NCI-H1417 treated with DMSO at 0.1 percent for 48 hours (cell line): ENCODE measurements at regions not wholly inside any gene's neighbourhood (a gene's known extent, or its start where the extent isn't known, plus 50 kb on each side); places are given as distances from the start of the nearest gene placed in this dataset.
"Not testable (repeated sequence)": the region's sequence is repeated elsewhere in the genome, so short reads cannot be mapped to it uniquely, and the experiment has no call there.

ENCODE experiments used
- DNase-seq: peaks from one replicate; lab custom pipeline; 2025; lab: John Stamatoyannopoulos, UW

DNA sequence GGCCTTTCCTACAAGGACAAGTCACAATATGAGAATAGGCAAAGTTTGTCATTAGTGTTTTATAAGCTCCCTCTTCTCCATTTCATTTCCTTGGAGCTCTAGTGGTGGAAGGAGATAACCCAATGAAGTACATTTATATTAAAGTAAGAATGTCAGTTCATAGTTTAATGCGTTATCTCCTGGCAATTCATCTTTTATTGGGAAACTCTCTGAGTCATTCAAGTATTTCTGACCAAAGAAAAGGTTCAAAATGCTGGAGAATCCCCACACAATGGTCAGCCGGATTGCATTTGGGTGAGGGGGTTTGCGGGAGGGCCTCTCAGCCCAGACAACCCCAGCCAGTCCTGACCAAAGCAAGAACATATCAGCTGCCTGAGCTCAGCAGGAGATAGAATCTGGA lies 321.5 kb upstream of the NRP1 start:
- DNase-seq, result no peak

DNA sequence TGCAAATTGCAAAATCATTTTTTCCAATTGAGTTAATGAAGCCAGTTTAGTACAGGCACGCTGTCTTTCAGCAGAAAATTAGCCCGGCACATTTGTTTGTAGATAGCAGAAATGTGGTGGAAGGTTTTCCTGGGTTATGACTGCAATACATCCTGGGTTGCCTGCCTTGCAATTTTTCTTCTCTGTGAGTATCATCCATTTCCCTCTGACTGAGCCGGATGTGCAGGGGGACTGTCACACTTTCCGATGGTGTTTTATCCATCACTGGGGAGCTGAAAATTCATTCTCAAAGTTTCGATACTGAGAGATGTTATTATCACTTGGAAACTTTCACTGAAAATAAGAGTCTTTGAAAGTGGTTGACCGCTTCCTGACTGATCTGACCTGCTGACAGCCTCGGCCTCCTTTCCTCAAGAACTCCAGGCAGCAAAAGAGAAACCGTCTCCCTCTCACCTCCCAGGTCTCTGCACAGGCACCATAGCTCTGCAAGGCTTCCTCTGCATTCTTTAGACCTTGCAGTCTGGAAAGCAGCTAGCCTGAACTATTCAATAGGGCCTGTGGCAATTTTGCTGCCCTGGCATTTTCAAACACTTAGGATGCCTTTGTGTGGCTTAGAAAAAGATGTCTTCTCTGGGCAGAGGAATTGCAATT lies 320.8 kb upstream of the NRP1 start:
- DNase-seq, result no peak

DNA sequence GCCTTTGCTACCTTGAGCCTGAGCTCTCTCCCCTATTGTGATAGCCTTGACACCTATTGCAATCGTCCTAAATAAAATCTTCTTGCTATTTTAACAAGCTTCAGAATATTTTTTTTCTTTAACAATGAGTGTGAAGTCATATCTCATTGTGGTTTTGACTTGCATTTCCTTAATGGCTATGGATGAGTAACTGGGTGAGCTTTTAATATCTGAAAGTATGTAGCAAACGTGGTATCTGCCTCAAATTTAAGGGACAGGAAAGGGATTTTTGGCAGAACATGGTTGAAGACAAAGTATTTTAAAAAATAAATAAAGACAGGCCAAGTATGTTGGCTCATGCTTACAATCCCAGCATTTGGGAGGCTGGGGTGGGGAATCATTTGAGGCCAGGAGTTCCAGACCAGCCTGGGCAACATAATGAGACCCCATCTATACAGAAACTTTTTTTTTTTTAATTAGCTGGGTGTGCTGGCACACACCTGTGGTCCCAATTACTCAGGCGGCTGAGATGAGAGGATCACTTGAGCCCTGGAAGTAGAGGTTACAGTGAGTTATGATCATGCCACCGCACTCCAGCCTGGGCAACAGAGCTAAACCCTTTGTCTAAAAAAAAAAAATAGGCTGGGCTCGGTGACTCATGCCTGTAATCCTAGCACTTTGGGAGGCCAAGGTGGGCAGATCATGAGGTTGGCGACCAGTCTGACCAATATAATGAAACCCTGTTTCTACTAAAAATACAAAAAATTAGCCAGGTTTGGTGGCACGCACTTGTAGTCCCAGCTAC lies 319.3 kb upstream of the NRP1 start:
- DNase-seq, result no peak

DNA sequence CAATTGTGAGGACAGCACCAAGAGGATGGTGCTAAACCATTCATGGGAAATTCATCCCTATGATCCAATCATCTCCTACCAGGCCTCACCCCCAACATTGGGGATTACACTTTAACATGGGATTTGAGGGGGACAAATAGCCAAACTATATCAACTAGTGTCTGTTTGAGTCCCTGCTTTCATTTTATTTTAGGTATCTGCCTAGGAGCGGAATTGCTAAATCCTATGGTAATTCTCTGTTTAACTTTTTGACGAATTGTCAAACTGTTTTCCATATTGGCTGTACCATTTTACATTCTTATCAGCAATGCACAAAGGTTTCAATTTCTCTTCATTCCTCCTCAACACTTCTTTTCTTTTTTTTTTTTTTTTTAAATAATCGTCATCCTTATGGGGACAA lies 318.4 kb upstream of the NRP1 start:
- DNase-seq, result no peak

DNA sequence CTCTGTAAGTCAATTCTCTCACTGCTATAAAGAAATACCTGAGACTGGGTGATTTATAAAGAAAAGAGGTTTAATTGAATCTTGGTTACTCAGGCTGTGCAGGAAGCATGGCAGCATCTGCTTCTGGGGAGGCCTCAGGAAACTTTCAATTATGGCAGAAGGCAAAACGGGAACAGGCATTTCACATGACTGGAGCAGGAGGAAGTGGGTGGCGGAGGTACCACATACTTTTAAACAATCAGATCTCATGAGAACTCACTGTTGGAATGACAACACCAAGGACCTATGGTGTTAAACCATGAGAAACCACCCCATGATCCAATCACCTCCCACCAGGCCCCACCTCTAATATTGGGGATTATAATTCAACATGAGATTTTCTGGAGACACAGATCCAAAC lies 315.7 kb upstream of the NRP1 start:
- not testable (repeated sequence) for DNase-seq

DNA sequence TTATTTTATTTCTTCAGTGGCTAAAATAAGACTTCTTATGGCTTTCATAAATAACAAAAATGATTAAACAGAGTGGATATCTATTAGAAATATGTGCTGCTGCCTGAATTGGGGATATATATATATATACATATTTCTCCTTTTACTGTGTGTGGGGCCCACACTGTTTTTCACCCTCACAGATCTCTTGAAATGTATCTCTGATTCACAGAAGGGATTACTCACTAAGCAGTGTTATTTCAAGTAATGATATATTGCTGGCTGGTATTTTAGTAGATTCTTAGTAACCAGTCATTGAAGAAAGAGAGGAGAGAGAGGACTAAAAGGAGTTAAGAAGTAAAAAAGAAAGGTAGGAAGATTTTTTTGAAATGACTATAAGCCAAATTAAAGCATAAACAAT lies 308.6 kb upstream of the NRP1 start:
- no peak for DNase-seq

DNA sequence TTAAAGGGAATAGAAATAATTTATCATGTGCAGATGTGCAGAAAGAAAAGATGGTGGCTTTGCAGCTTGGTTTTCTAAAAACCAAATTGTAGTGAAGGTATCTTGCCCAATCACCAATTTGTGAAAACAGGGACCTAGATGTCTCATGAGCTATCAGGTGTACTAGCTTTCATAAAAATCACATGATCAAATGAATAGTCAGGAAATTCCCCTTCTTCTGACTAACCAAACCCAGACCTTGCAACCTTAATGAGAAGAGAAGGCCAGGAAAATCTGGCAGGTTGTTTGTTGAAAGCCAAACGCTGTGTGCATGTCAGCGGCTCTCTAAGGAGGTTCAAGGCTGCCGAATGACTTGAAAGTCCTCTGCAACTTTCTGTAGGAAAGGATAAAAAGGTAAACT lies 304.4 kb upstream of the NRP1 start:
- DNase-seq, result no peak

DNA sequence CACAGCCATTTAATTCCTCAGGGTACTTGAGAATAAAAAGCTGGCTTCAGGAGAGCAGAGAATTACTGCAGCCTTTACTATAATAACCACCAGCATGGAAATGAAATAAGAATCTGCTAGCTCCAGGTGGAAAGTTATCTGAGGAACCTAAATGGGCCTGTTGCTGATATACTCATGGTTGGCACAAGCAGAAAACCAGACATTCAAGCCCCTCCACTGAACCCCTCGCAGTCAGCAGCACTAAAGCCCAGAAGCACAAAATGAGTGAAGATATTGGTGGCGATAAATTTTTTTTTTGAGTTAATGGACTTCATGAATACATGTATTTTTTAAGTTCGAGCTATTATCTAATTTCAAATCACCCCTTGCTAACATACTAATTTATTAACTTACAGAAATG lies 303.9 kb upstream of the NRP1 start:
- DNase-seq, result no peak

DNA sequence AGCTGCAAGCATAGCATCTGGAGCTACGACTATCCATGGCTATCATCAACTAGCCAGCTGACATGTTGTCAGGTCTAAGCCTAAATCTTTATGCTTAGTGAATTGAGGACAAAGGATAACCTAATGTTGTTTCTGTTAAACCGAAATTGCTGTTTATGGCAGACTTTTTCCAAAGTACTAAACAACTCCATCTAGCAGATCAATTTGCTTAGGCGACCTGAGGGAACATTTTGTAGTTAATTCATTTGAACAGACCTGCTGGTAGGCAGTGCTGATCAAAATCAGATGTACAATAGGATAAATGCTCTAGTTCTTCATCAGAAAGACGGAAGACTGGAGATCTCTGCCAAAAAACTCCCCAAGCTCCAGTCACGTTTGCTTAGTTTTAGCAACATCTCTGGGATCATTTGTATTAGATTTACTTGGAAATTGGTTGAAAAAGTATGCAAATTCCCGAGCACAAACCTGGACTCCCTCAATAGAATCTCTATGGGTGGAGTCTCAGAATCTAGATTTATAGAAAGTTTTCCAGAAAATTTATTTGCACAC lies 301.6 kb upstream of the NRP1 start:
- no peak for DNase-seq

DNA sequence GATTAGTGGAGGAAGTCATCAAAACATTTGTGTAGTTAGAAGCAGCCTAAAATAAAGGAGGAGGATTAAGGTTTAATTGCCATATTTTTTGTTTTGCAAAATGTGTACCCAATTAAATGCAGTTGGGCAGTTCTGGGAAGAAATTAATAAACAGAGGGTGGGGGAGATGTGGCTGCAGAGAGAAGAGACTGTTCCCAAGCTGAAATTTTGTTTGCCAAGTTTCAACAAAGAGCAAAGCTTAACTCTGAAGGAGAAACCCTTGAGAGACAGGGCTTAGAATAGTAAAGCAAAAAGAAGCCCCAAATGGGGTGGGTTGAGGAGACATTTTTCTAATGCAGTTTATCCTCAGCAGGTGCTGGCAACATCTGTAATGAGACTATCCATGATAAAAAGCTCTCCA lies 298.0 kb upstream of the NRP1 start:
- DNase-seq, result no peak

DNA sequence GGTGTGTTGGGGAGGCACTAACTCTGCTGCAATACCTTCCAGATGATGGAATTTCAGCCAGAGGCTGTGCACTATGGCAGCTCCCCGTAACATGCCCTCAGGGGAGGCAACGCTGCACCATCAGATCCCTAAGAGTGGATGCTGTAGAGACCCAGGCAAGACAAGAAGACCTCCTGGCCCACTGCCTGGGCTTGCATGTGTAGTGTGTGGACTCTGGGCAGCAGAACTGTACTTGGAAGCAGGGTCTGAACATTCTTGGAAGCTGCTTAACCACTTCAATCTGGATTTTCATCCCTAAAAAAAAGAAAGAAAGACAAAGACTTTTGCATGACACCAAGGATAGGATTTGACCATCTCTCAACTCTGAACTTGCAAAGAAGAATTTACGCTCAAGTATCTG lies 297.5 kb upstream of the NRP1 start:
- no peak for DNase-seq

DNA sequence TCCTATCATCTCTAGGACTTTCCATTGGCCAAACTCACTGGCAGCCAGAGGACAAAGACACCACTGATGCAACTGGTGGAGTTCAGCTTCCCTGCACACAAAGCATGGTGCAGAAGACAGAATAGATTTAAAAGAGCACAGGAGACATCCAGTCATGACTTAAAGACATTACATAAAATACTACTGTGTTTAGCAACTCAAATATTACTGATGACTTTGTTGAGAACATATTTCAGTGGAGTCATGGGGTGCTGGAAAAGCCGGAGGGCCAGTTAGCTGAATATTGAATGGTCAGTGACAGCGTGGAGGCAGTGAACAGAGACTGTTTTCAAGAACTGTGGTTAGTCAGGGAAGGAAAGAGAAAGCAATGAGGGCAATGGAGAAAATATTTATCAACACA lies 296.3 kb upstream of the NRP1 start:
- DNase-seq, result no peak

DNA sequence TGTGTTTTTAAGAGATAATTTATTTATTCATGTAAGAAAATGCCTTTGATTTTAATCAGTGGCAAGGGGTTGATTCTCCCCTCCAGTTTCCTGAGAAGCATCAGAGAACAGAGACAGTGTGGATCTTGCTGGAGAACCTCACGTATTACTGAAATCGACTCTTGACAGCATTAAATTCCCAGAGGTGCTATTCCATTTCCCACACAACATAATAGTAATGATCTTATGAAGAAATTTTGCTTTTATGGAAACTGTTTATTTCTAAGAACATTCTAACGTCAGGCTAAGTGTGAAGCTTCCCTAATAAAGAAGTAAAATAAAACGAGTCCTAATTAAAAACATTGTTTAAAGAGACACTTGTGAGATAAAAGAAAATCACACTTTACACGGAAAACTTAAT lies 293.1 kb upstream of the NRP1 start:
- DNase-seq, result no peak

DNA sequence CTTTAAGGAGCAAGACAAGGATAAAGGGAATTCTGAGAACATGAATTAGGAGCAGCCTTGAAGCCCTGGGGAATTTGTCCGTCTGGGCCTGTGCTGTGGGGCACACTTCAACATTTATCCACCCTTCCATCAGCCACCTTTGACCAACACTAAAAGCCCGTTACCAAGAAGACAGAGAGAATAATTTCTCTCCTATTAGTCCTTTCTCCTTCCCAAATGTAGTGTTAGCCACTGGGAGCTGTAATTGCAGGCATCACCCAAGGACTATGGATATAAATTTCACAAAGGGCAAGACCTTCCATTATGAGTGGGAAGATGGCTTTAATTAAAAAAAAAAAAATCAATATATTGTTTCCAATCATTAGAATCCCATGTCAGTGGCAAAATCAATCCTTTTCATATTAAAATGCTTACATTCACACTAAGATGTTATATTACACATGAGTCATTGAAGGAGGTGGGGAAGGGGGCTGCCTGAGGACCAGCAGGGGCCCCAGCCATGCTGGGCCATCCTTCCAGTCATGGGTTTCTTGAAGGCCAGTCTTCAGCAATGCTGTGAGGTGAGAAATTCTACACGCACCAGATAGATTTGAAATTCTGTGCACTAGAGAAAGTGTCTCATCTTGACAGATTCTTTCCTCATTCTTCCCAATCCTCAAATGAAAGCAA lies 292.5 kb upstream of the NRP1 start:
- DNase-seq, result no peak

DNA sequence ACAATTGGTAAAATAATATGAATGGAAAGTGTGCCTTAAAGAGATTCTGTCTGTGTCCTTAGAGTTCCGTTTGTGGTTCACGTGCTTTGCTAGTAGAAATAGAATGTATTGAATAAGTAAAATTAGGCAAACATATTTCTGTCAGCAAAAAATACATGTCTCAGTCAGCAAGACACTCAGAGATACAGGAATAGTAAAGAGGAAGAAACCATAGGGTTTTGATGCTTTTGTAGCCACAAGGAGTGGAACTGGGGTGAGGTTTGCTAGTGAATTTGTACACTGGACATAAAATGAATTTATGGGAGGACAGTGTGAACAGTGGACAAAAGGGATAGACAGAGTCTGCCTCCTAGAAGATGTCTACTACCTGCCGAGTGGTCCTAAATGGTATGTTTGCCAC lies 289.2 kb upstream of the NRP1 start:
- no peak for DNase-seq

DNA sequence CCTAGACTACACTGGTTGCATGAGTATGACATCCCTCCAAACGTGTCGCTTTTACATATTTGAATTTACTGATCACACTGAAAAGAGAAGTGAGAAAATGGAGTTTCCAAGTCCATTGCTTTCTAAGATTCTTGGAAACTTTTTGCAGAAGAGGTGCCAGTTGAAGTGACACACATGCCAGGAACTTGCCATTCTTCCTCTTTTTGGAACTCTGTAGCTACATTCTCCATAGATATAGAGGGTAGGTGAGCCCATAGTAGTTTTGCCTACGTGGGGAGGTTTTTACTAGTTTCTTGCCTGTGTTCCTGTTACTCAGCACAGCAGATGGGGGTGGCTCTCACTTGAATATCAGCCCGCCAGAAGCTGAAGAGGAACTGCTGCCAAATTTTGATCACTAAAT lies 286.6 kb upstream of the NRP1 start:
- no peak for DNase-seq

DNA sequence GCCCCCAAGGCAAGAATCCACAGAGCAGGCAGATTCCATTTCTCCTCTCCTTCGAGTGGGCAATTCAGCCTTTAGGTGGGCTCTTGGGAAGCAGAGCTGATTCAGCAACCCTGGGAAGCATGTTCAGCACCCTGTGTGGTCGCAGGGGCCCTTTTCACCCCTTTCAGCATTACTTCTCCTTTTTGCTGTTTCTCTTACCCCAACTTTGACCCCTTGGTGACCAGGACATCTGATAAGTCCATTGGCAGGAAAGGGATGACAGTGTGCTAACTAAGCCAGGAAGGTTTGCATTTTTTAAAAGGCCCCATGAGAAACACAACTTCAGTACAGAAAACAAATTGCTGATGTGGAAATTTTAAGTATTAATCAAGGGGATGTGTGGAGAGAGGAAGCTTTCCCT lies 283.7 kb upstream of the NRP1 start:
- no peak for DNase-seq

DNA sequence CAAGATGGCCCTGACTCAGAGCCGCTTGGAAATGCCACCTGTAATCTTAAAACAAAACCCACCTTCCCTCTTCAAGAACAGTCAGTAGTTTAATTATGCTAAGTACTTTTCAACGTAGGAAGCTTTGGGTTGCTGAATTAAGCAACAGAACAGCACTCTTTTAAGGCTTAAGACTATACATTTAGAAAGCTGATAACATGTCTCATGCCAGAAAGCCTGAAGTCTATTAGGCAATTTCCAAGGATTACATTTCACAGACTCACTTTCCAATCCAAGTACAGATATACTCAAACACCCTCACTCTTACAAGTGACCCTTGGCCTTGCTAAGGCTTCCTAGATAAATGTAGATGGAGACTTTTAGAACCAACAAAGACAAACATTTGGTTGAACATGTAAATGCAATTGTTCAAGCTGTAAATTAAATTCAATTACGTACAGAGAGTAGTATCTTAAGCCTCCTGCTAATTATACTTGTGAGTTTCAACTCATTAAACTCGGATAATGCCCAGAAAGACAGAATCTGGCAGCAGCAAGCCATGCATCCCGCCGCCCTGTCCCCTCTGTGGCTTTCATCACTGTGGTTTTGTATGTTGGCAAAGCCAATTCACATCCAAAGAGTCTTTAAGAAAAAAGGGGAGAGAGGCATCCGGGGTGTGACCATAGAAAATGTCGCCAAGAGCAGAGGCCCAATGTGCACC lies 283.1 kb upstream of the NRP1 start:
- DNase-seq, result no peak

DNA sequence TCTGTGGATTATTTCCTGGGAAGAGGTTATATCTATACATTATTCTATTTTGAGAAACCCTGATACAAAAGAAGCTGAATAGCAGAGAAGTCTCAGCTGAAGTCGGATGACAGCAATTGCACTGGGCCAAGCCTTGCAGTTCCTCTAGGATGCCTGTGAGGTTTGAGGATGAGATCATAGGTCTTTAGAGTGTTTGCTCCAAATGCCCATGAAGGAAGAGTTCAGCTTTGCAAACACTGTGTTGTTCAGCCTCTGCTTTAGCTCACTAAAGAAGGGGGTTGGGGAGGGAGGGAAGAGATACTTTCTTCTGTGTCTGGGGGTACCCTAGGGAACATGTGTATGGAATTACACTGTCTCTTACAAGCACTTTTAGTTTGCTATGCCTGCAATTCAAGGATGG lies 282.5 kb upstream of the NRP1 start:
- DNase-seq, result no peak

DNA sequence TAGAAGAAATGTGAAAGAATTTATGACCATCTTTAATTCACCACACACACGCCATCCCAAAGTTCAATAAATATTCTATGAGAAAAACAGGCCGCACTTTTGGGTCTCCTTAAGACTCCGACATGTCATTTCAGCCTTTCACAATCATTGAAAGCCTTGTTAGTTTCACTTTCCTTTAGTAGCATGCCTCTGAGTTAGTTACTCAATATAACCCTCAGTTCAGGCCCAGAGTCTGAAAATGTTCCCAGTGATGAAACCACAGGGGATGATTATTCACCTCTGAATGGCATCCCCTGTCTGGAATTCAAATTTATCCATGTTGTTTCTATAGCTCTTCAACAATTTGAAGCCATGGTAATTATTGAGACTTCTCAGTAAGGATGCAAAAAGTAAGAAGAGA lies 278.1 kb upstream of the NRP1 start:
- no peak for DNase-seq

DNA sequence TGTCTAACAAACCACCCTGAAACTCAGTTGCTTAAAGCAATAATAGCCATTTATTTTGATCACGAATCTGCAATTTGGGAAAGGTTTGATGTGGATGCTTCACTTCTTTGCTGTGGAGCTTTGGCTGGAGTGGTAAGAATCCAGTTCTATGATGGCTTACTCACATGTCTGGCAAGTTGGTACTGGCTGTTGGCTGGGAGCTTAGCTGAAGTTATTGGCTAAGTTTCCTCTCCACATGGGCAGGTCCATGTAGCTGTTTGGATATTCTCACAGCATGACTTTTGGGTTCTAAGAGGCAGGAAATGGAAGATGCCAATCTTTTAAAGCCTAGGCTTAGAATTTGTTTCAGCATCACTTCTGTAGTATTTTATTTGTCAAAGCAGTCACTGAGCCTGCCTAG lies 277.6 kb upstream of the NRP1 start:
- DNase-seq, result no peak

DNA sequence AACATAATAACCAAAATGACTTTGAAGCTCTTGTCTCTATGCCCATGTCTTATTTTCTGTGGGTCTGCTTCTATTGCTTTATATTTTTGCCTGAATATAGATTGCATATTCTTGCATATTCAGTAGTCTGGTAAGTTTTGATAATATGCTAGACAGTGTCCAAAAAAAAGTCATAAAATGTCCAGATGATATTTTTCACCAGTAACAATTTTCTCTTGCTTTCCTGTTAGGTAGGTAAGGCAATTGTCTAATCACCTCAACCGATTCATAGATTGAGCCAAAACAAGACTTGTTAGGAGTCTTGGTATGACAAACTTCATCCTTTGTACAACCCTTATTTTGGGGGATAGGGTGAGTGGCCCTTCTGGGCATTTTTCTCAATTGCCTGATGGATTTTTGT lies 277.0 kb upstream of the NRP1 start:
- no peak for DNase-seq

DNA sequence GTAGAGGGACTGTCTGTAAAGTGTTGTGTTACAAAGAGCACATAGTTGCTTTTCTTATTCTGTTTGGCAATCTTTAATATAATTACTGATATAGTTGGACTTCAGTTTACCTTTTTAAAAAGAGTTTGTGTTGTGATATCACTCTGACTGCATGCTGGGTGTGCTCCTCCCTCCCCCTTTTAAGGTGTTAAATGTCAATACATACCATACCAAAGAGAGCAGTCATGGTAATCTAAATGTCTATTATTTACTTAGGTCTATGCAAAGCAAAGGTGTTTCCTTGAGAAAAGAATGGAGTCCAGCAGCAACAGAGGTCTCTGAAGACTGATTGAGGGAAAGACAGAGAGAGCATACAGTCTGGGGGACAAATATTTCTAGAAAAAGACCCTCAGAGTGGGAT lies 275.1 kb upstream of the NRP1 start:
- no peak for DNase-seq
